GM06990 (cell line): ENCODE measurements at regions not wholly inside any gene's neighbourhood (a gene's known extent, or its start where the extent isn't known, plus 50 kb on each side); places are given as distances from the start of the nearest gene placed in this dataset.
"Not testable (repeated sequence)": the region's sequence is repeated elsewhere in the genome, so short reads cannot be mapped to it uniquely, and the experiment has no call there.

Source experiments
- DNase-seq: peaks from one replicate; pipeline ENCODE4 v3.0.0-alpha.2; 2011; ENCODE audit not compliant: insufficient read length; ENCODE audit errors: extremely low read depth
- H3K27me3 ChIP-seq: replicated peaks from 2 replicates; pipeline ENCODE4 v1.6.0; 2011; ENCODE audit warnings: low read length; ENCODE audit not compliant: control insufficient read depth, insufficient read depth
- H3K36me3 ChIP-seq: 2 replicates; pipeline ENCODE4 v1.5.1; 2011; ENCODE audit warnings: low read length; ENCODE audit not compliant: control insufficient read depth, insufficient read depth
- H3K4me3 ChIP-seq: replicated peaks from 2 replicates; pipeline ENCODE4 v1.5.1; 2011; ENCODE audit warnings: low read depth, mild to moderate bottlenecking, control low read depth, low read length
- CTCF ChIP-seq: IDR thresholded peaks from 2 replicates; pipeline ENCODE4 v1.5.1; 2011; ENCODE audit warnings: low read length, control low read depth, mild to moderate bottlenecking, inconsistent platforms; ENCODE audit not compliant: insufficient read depth, poor library complexity, severe bottlenecking

GRCh38 chr17:69692171-69692570, 277.7 kb downstream of the MAP2K6 start:
- TF ChIP-seq CTCF = no peak
- Histone ChIP-seq H3K4me3 (no peak overlapping the region), H3K36me3 (no peaks in the 10 kb centered on the region), H3K27me3 (no peaks in the 10 kb centered on the region)
- no peak for DNase-seq

- no peaks in the 10 kb centered on the region for H3K36me3 ChIP-seq
- DNase-seq = no peak
- H3K4me3 ChIP-seq = no peak overlapping the region
- TF ChIP-seq CTCF = no peak
- H3K27me3 ChIP-seq = no peaks in the 10 kb centered on the region
Measured at GRCh38 chr17:69695646-69696045, 281.1 kb downstream of the MAP2K6 start.

- Histone ChIP-seq H3K36me3 (no peaks in the 10 kb centered on the region), H3K27me3 (no peaks in the 10 kb centered on the region), H3K4me3 (no peak overlapping the region)
- TF ChIP-seq CTCF = no peak
- DNase-seq = no peak
Measured at GRCh38 chr17:69696650-69697049, 282.2 kb downstream of the MAP2K6 start.

GRCh38 chr17:69698352-69698751, 283.9 kb downstream of the MAP2K6 start:
- H3K4me3 ChIP-seq, DNase-seq, H3K27me3 ChIP-seq: not testable (repeated sequence)

GRCh38 chr17:69702078-69702477, 287.6 kb downstream of the MAP2K6 start:
- no peak for TF ChIP-seq CTCF
- no peak overlapping the region for H3K4me3 ChIP-seq
- H3K36me3 ChIP-seq = no peaks in the 10 kb centered on the region
- H3K27me3 ChIP-seq = no peaks in the 10 kb centered on the region
- no peak for DNase-seq

More at GRCh38 chr17:69698352-69698751, 283.9 kb downstream of the MAP2K6 start:
- H3K36me3 ChIP-seq = not testable (repeated sequence)

GRCh38 chr17:69703751-69704150, 289.3 kb downstream of the MAP2K6 start:
- no peak for TF ChIP-seq CTCF
- no peak for DNase-seq
- no peaks in the 10 kb centered on the region for H3K36me3 ChIP-seq
- no peak overlapping the region for H3K4me3 ChIP-seq
- H3K27me3 ChIP-seq = no peaks in the 10 kb centered on the region
